Sigmoid colon (tissue), 6 donors: ENCODE measurements at regions not wholly inside any gene's neighbourhood (a gene's known extent, or its start where the extent isn't known, plus 50 kb on each side); places are given as distances from the start of the nearest gene placed in this dataset.
"Not testable (repeated sequence)": the region's sequence is repeated elsewhere in the genome, so short reads cannot be mapped to it uniquely, and the experiment has no call there.

ENCODE experiments used
- DNase-seq: peaks from one replicate; pipeline ENCODE4 v3.0.0-alpha.2; 2019
- H3K27ac ChIP-seq, 4 donors: fragments of 200-600 bp; sonication (generic); one replicate each; pipeline ENCODE4 v1.5.1; 2016 to 2019; ENCODE audit warnings: mild to moderate bottlenecking in 1 of 4
- H3K27me3 ChIP-seq, 3 donors: fragments of 200-600 bp; sonication (generic); one replicate each; pipeline ENCODE4 v1.5.1; 2019; ENCODE audit warnings: mild to moderate bottlenecking in 1 of 3
- H3K36me3 ChIP-seq, 4 donors: fragments of 200-600 bp; sonication (generic); one replicate each; pipeline ENCODE4 v1.5.1; 2016 to 2019
- H3K4me1 ChIP-seq, 4 donors: fragments of 200-600 bp; sonication (generic); one replicate each; pipeline ENCODE4 v1.5.1; 2017 to 2019
- H3K4me3 ChIP-seq, 4 donors: fragments of 200-600 bp; sonication (generic); one replicate each; pipeline ENCODE4 v1.5.1; 2017 to 2019; ENCODE audit warnings: mild to moderate bottlenecking in 2 of 4, moderate library complexity in 1 of 4
- H3K9me3 ChIP-seq, 4 donors: fragments of 200-600 bp in 3 of 4; sonication (generic) in 3 of 4; one replicate each; pipeline versions ENCODE4 v1.5.1 to v1.6.1; 2013 to 2019
- CTCF ChIP-seq, 4 experiments: fragments of 450-650 bp in 3 of 4; fragments of 200-600 bp in 1 of 4; IDR thresholded peaks; one replicate each; pipeline ENCODE4 v1.5.1; 2016 to 2019; ENCODE audit warnings: antibody characterized with exemption in 4 of 4, mild to moderate bottlenecking in 3 of 4, moderate library complexity in 2 of 4
- EP300 ChIP-seq, 4 donors: sonication (generic); formaldehyde crosslinking; IDR thresholded peaks; one replicate each; pipeline ENCODE4 v1.6.1; 2017; ENCODE audit warnings: antibody characterized with exemption in 4 of 4
- POLR2A ChIP-seq, 2 donors: fragments of 450-650 bp; IDR thresholded peaks; one replicate each; pipeline ENCODE4 v1.6.1; 2016; ENCODE audit warnings: antibody characterized with exemption in 2 of 2, mild to moderate bottlenecking in 2 of 2, moderate library complexity in 2 of 2
- POLR2AphosphoS5 ChIP-seq, 4 donors: sonication (generic); formaldehyde crosslinking; IDR thresholded peaks; one replicate each; pipeline ENCODE4 v1.6.1; 2017; ENCODE audit warnings: antibody characterized with exemption in 4 of 4
- WGBS, 2 donors: extraction: QIAGEN DNeasy Blood & Tissue Kit; methylation state at CpG; one replicate each; pipeline ENCODE4 v1.1.7; 2013; 5-methylcytosine and 5-hydroxymethylcytosine counted together
- intact Hi-C: fragments of 100-400 bp; cut with DNase I; formaldehyde crosslinking; loops from one replicate; pipeline ENCODE4 v1.15.1; 2023
- donor health status: healthy with polysubstance abuse.
- donor health status: healthy.

- H3K27me3 ChIP-seq = no peaks in the 10 kb centered on the region
- 94 to 99% methylated on average over 3 of the region's 3 CpGs for WGBS, 2 donors
- intact Hi-C loops = no loop called here
- peaks cover 0 to 32% (median 9%) of the 10 kb centered on the region in 4 donors for H3K4me1 ChIP-seq
- H3K27ac ChIP-seq = no peak overlapping the region
- H3K4me3 ChIP-seq = no peak overlapping the region
- no peaks in the 10 kb centered on the region for H3K36me3 ChIP-seq
- no peak for DNase-seq
- H3K9me3 ChIP-seq = no peaks in the 10 kb centered on the region
- TF ChIP-seq POLR2AphosphoS5 (IDR thresholded peaks at IDR 0.05) = no peak
- no peak for TF ChIP-seq EP300 (IDR thresholded peaks at IDR 0.05)
- no peak for TF ChIP-seq CTCF (IDR thresholded peaks at IDR 0.05)
- TF ChIP-seq POLR2A (IDR thresholded peaks at IDR 0.05) = no peak
Observed at GRCh38 chr7:112929421-112929820, 139.2 kb upstream of the TMEM168 start.

GRCh38 chr7:112926018-112926417 lies 135.8 kb upstream of the TMEM168 start:
- H3K9me3 ChIP-seq = no peaks in the 10 kb centered on the region
- no peaks in the 10 kb centered on the region for H3K27me3 ChIP-seq
- H3K4me3 ChIP-seq = no peak overlapping the region
- H3K4me1 ChIP-seq = peaks cover 0 to 17% (median 6%) of the 10 kb centered on the region in 4 donors
- TF ChIP-seq POLR2AphosphoS5 (IDR thresholded peaks at IDR 0.05) = no peak
- no peak for TF ChIP-seq CTCF (IDR thresholded peaks at IDR 0.05)
- TF ChIP-seq POLR2A (IDR thresholded peaks at IDR 0.05) = no peak
- TF ChIP-seq EP300 (IDR thresholded peaks at IDR 0.05) = no peak
- intact Hi-C loops = no loop called here
- no peaks in the 10 kb centered on the region for H3K36me3 ChIP-seq
- H3K27ac ChIP-seq = no peak overlapping the region
- no peak for DNase-seq

- 95 to 97% methylated on average over 25 of the region's 25 CpGs for WGBS, 2 donors
- H3K4me1 ChIP-seq, H3K9me3 ChIP-seq, H3K36me3 ChIP-seq, intact Hi-C loops, H3K4me3 ChIP-seq, DNase-seq, H3K27ac ChIP-seq, H3K27me3 ChIP-seq: not testable (repeated sequence)
Observed at GRCh38 chr7:112922546-112922945, 132.4 kb upstream of the TMEM168 start.

- WGBS, 2 donors = 97 to 98% methylated on average over 18 of the region's 18 CpGs
- peaks cover 0 to 33% (median 0%) of the 10 kb centered on the region in 4 donors for H3K36me3 ChIP-seq
- H3K27me3 ChIP-seq, H3K9me3 ChIP-seq, H3K4me1 ChIP-seq, H3K27ac ChIP-seq, intact Hi-C loops, H3K4me3 ChIP-seq, DNase-seq: not testable (repeated sequence)
Observed at GRCh38 chr7:112916431-112916830, 126.2 kb upstream of the TMEM168 start.

GRCh38 chr7:112908086-112908485 lies 117.9 kb upstream of the TMEM168 start:
- Histone ChIP-seq H3K27me3 (no peaks in the 10 kb centered on the region), H3K36me3 (peaks cover 0 to 21% (median 2%) of the 10 kb centered on the region in 4 donors), H3K4me1 (no peaks in the 10 kb centered on the region), H3K9me3 (peaks cover 0 to 5% (median 2%) of the 10 kb centered on the region in 4 donors), H3K27ac (no peak overlapping the region), H3K4me3 (no peak overlapping the region)
- TF ChIP-seq POLR2A (IDR thresholded peaks at IDR 0.05) = no peak
- no peak for TF ChIP-seq EP300 (IDR thresholded peaks at IDR 0.05)
- no peak for TF ChIP-seq POLR2AphosphoS5 (IDR thresholded peaks at IDR 0.05)
- TF ChIP-seq CTCF (IDR thresholded peaks at IDR 0.05) = no peak
- DNase-seq = no peak
- intact Hi-C loops = no loop called here
- WGBS, 2 donors = 93 to 95% methylated on average over 2 of the region's 2 CpGs

- intact Hi-C loops = no loop called here
- peaks cover 0 to 5% (median 2%) of the 10 kb centered on the region in 4 donors for H3K9me3 ChIP-seq
- 97 to 98% methylated on average over 1 of the region's 1 CpG for WGBS, 2 donors
- no peak for TF ChIP-seq POLR2AphosphoS5 (IDR thresholded peaks at IDR 0.05)
- H3K27ac ChIP-seq = no peak overlapping the region
- H3K36me3 ChIP-seq = peaks cover 0 to 17% (median 2%) of the 10 kb centered on the region in 4 donors
- H3K4me3 ChIP-seq = no peak overlapping the region
- DNase-seq = no peak
- no peaks in the 10 kb centered on the region for H3K4me1 ChIP-seq
- no peaks in the 10 kb centered on the region for H3K27me3 ChIP-seq
Observed at GRCh38 chr7:112907658-112908057, 117.5 kb upstream of the TMEM168 start.
